ENCODE measurements at regions not wholly inside any gene's neighbourhood (a gene's known extent, or its start where the extent isn't known, plus 50 kb on each side); places are given as distances from the start of the nearest gene placed in this dataset.
"Not testable (repeated sequence)": the region's sequence is repeated elsewhere in the genome, so short reads cannot be mapped to it uniquely, and the experiment has no call there.

GRCh38 chr9:74085384-74086037, 411.6 kb upstream of the RORB start:
- TF ChIP-seq CTCF (IDR thresholded peaks at IDR 0.05; ENCODE audit: low read length); EZH2 (IDR thresholded peaks at IDR 0.05; ENCODE audit: borderline replicate concordance, low read length): not testable (repeated sequence)
